A673 (cell line): ENCODE measurements at regions not wholly inside any gene's neighbourhood (a gene's known extent, or its start where the extent isn't known, plus 50 kb on each side); places are given as distances from the start of the nearest gene placed in this dataset.

Experiments used
- CTCF ChIP-seq: fragments of 300-800, 200-600 bp; sonication (generic); conservative IDR thresholded peaks from 2 replicates; pipeline ENCODE4 v1.5.1; 2017; ENCODE audit warnings: low read depth, mild to moderate bottlenecking, antibody characterized with exemption, low read length, moderate library complexity, mixed read lengths
- EZH2 ChIP-seq: fragments of 200-600 bp; sonication (generic); IDR thresholded peaks from 2 replicates; pipeline ENCODE4 v1.6.1; 2017; ENCODE audit warnings: borderline replicate concordance, low read depth, mild to moderate bottlenecking, mixed read lengths, antibody characterized with exemption, low read length; ENCODE audit not compliant: poor library complexity, severe bottlenecking

GRCh38 chr2:23029111-23029510, 355.9 kb upstream of the KLHL29 start:
- TF ChIP-seq CTCF: no peak
- no peak for TF ChIP-seq EZH2
